Neural crest cell (in vitro differentiated cells): ENCODE measurements at regions not wholly inside any gene's neighbourhood (a gene's known extent, or its start where the extent isn't known, plus 50 kb on each side); places are given as distances from the start of the nearest gene placed in this dataset.

Experiments used
- DNase-seq: peaks from one replicate; pipeline ENCODE4 v3.0.0; 2021; ENCODE audit warnings: low read depth, mixed read lengths, low spot score
- H3K27ac Mint-ChIP-seq: one replicate; pipeline ENCODE4 v1.8.0; 2021; ENCODE audit warnings: mild to moderate bottlenecking, mixed read lengths; ENCODE audit not compliant: unreplicated experiment
- H3K27me3 Mint-ChIP-seq: 2 replicates; pipeline ENCODE4 v1.8.0; 2021; ENCODE audit warnings: low read depth, mild to moderate bottlenecking, mixed read lengths
- H3K36me3 Mint-ChIP-seq: 2 replicates; pipeline ENCODE4 v1.8.0; 2021; ENCODE audit warnings: low read depth, mild to moderate bottlenecking, mixed read lengths
- H3K4me1 Mint-ChIP-seq: 2 replicates; pipeline ENCODE4 v1.8.0; 2021; ENCODE audit warnings: mixed read lengths
- H3K4me3 Mint-ChIP-seq: one replicate; pipeline ENCODE4 v1.8.0; 2021; ENCODE audit warnings: mild to moderate bottlenecking, mixed read lengths
- H3K9me3 Mint-ChIP-seq: 2 replicates; pipeline ENCODE4 v1.8.0; 2021; ENCODE audit warnings: mixed read lengths
- TF ChIP-seq, protein P1 (sequence below): fragments of 200-600 bp; sonication (generic); conservative IDR thresholded peaks from 2 replicates; pipeline ENCODE4 v1.5.0; 2021; ENCODE audit warnings: antibody characterized with exemption, mild to moderate bottlenecking

- no peak for DNase-seq
- no peak overlapping the region for H3K27ac Mint-ChIP-seq
- H3K27me3 Mint-ChIP-seq = no peaks in the 10 kb centered on the region
- no peaks in the 10 kb centered on the region for H3K36me3 Mint-ChIP-seq
- peaks cover 5% of the 10 kb centered on the region for H3K9me3 Mint-ChIP-seq
- H3K4me3 Mint-ChIP-seq = no peak overlapping the region
- peaks cover 13% of the 10 kb centered on the region for H3K4me1 Mint-ChIP-seq
- TF ChIP-seq, protein P1, sequence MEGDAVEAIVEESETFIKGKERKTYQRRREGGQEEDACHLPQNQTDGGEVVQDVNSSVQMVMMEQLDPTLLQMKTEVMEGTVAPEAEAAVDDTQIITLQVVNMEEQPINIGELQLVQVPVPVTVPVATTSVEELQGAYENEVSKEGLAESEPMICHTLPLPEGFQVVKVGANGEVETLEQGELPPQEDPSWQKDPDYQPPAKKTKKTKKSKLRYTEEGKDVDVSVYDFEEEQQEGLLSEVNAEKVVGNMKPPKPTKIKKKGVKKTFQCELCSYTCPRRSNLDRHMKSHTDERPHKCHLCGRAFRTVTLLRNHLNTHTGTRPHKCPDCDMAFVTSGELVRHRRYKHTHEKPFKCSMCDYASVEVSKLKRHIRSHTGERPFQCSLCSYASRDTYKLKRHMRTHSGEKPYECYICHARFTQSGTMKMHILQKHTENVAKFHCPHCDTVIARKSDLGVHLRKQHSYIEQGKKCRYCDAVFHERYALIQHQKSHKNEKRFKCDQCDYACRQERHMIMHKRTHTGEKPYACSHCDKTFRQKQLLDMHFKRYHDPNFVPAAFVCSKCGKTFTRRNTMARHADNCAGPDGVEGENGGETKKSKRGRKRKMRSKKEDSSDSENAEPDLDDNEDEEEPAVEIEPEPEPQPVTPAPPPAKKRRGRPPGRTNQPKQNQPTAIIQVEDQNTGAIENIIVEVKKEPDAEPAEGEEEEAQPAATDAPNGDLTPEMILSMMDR = no peak
Observed at GRCh38 chr9:107212613-107213012, 70.5 kb upstream of the RAD23B start.

DNA sequence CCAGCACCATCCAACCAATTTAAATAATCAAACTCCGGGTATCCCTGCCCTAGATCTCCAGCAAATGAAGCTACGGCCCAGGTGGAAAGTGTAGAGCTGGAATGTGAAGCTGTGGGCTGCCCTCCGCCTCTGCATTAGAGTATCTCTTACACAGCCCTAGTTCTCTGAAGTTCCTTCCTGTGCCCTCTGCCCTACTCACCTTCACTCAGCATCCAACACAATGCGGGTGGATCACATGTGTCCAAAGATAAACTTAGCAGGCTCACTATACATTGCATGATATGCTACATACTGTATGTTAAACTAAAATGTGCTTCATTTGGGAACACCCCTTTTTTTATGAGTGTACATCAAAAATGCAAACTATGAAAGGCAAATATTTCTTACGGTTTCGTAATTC, 70.0 kb upstream of the RAD23B start:
- no peak overlapping the region for H3K27ac Mint-ChIP-seq
- peaks cover 11% of the 10 kb centered on the region for H3K4me1 Mint-ChIP-seq
- H3K9me3 Mint-ChIP-seq = peaks cover 4% of the 10 kb centered on the region
- TF ChIP-seq, protein P1 = no peak
- H3K36me3 Mint-ChIP-seq = no peaks in the 10 kb centered on the region
- H3K4me3 Mint-ChIP-seq = no peak overlapping the region
- no peak for DNase-seq
- H3K27me3 Mint-ChIP-seq = no peaks in the 10 kb centered on the region

DNA sequence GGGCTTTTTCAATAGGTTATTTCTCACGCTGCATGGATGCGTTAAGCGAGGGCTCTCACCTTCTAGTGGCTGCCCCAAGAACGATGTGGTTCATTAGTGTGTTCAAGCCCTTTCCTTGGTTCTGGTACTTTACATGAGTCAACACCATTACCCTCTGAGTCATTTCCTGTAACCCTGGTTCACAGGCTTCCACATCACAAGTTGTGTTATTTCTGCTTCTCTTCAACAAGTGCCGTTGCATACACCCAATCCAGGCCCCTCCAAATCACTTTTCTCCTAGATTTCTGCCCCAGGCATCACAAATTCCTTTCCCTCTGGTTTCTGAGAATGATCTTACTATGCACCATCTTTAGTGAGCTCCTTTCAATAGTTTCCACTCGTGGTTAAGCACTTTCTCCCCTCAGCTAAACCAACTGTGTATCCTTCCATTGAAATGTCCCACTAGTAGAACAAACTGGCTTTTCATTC, 69.5 kb upstream of the RAD23B start:
- H3K27ac Mint-ChIP-seq = no peak overlapping the region
- H3K4me1 Mint-ChIP-seq = peaks cover 9% of the 10 kb centered on the region
- peaks cover 2% of the 10 kb centered on the region for H3K9me3 Mint-ChIP-seq
- no peak overlapping the region for H3K4me3 Mint-ChIP-seq
- no peaks in the 10 kb centered on the region for H3K36me3 Mint-ChIP-seq
- no peaks in the 10 kb centered on the region for H3K27me3 Mint-ChIP-seq
- no peak for DNase-seq
- TF ChIP-seq, protein P1 = no peak

DNA sequence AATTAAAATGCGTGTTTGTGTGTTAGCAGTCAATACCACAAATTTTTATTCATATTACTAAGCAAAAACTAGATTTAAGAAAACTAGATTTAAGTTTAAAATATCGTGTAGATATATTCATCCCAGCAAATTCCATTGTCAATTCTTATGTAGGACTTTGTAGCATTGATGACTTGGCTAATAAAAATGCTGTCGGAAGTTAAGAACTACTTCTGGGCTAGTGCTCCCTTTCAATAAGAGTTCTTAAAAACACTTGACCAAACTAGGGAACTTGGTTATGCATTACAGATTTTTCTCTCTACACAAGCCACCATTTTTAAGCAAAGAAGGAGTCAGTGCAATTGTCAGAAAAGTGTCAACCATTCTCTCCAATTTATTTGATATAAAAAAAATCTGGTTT, 68.7 kb upstream of the RAD23B start:
- no peaks in the 10 kb centered on the region for H3K27me3 Mint-ChIP-seq
- H3K4me3 Mint-ChIP-seq = no peak overlapping the region
- TF ChIP-seq, protein P1 = no peak
- H3K9me3 Mint-ChIP-seq = peaks cover 7% of the 10 kb centered on the region
- H3K4me1 Mint-ChIP-seq = peaks cover 9% of the 10 kb centered on the region
- DNase-seq = no peak
- no peak overlapping the region for H3K27ac Mint-ChIP-seq
- no peaks in the 10 kb centered on the region for H3K36me3 Mint-ChIP-seq

DNA sequence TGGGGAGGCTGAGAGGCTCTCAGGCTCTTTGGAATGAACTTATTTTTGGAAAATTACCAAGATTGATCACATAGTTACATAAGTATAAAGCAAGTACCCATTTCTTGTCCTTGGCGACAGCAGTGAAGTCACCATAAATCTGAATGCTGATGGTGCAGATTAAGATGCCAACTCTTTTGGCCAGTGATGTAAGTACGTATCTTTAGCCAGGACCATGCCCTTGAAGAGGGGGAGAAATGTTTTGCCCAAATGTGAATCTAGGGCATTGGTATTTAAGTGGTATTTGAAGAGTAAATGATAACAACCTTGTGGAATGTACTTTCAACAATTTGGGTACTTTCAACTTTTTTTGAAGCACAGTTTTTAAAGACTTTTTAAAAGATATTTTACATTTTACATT, 68.2 kb upstream of the RAD23B start:
- Mint-ChIP-seq H3K27ac (no peak overlapping the region), H3K9me3 (peaks cover 5% of the 10 kb centered on the region)

More for the DNA sequence above, 68.2 kb upstream of the RAD23B start:
- H3K4me3 Mint-ChIP-seq = no peak overlapping the region
- TF ChIP-seq, protein P1 = no peak
- H3K36me3 Mint-ChIP-seq = no peaks in the 10 kb centered on the region
- no peak for DNase-seq
- H3K4me1 Mint-ChIP-seq = peaks cover 9% of the 10 kb centered on the region
- H3K27me3 Mint-ChIP-seq = no peaks in the 10 kb centered on the region
